Renal cortical epithelial cell (primary cell): ENCODE measurements at regions not wholly inside any gene's neighbourhood (a gene's known extent, or its start where the extent isn't known, plus 50 kb on each side); places are given as distances from the start of the nearest gene placed in this dataset.

Experiments used
- DNase-seq: peaks from one replicate; pipeline ENCODE4 v3.0.0-alpha.2; 2011; ENCODE audit warnings: low read depth

GRCh38 chr10:59085711-59086502 lies 90.5 kb upstream of the PHYHIPL start:
- DNase-seq: no peak

- DNase-seq: no peak
These were observed 89.0 kb upstream of the PHYHIPL start for GRCh38 chr10:59087486-59087885.

GRCh38 chr10:59088912-59089573 lies 87.4 kb upstream of the PHYHIPL start:
- DNase-seq: no peak

GRCh38 chr10:59090817-59091622 lies 85.4 kb upstream of the PHYHIPL start:
- no peak for DNase-seq

- no peak for DNase-seq
These were observed 83.0 kb upstream of the PHYHIPL start for GRCh38 chr10:59093461-59093860.

GRCh38 chr10:59096631-59097030 lies 79.8 kb upstream of the PHYHIPL start:
- no peak for DNase-seq

- DNase-seq: peak; percentile 60
These were observed 78.1 kb upstream of the PHYHIPL start for GRCh38 chr10:59098387-59098786.

- DNase-seq: no peak
These were observed 77.5 kb upstream of the PHYHIPL start for GRCh38 chr10:59098831-59099452.

GRCh38 chr10:59099481-59099880 lies 77.0 kb upstream of the PHYHIPL start:
- DNase-seq: no peak

- no peak for DNase-seq
These were observed 74.0 kb upstream of the PHYHIPL start for GRCh38 chr10:59102394-59102793.

GRCh38 chr10:59104186-59104585 lies 72.3 kb upstream of the PHYHIPL start:
- no peak for DNase-seq

GRCh38 chr10:59106441-59106840 lies 70.0 kb upstream of the PHYHIPL start:
- no peak for DNase-seq

- DNase-seq: peak; percentile 60
These were observed 69.3 kb upstream of the PHYHIPL start for GRCh38 chr10:59107147-59107546.

- DNase-seq: no peak
These were observed 68.1 kb upstream of the PHYHIPL start for GRCh38 chr10:59108296-59108870.

GRCh38 chr10:59108886-59109288 lies 67.6 kb upstream of the PHYHIPL start:
- DNase-seq: peak; percentile 74

GRCh38 chr10:59109826-59110225 lies 66.6 kb upstream of the PHYHIPL start:
- DNase-seq: peak; percentile 38

GRCh38 chr10:59124187-59124586 lies 52.3 kb upstream of the PHYHIPL start:
- no peak for DNase-seq

GRCh38 chr10:59125666-59126065 lies 50.8 kb upstream of the PHYHIPL start:
- no peak for DNase-seq

GRCh38 chr10:59126261-59126660 lies 50.2 kb upstream of the PHYHIPL start:
- DNase-seq: no peak
